Neural cell (in vitro differentiated cells): ENCODE measurements at regions not wholly inside any gene's neighbourhood (a gene's known extent, or its start where the extent isn't known, plus 50 kb on each side); places are given as distances from the start of the nearest gene placed in this dataset.

ENCODE experiments used
- H2AFZ ChIP-seq: fragments of 200-600, 300-800 bp; sonication (generic), shearing (Covaris generic); 2 replicates; pipeline ENCODE4 v1.6.0; 2014; ENCODE audit warnings: low read depth, mild to moderate bottlenecking, antibody characterized with exemption, low read length, moderate library complexity
- H3F3A ChIP-seq: fragments of 200-600 bp; shearing (Covaris generic); 2 replicates; pipeline ENCODE4 v1.6.1; 2016; ENCODE audit warnings: mild to moderate bottlenecking, moderate library complexity, mixed read lengths, antibody characterized with exemption, low read length; ENCODE audit not compliant: insufficient read depth, poor library complexity, severe bottlenecking
- H3K27ac ChIP-seq: fragments of 200-600, 300-800 bp; sonication (generic), shearing (Covaris generic); 2 replicates; pipeline ENCODE4 v1.5.1; 2014; ENCODE audit warnings: mild to moderate bottlenecking, low read length, moderate library complexity
- H3K27me3 ChIP-seq: fragments of 300-800, 200-600 bp; sonication (generic), shearing (Covaris generic); 2 replicates; pipeline ENCODE4 v1.6.0; 2014; ENCODE audit warnings: mild to moderate bottlenecking, low read depth, low read length, moderate library complexity; ENCODE audit not compliant: insufficient read depth
- H3K36me3 ChIP-seq: fragments of 300-800, 200-600 bp; sonication (generic), shearing (Covaris generic); 2 replicates; pipeline ENCODE4 v1.5.1; 2014; ENCODE audit warnings: mild to moderate bottlenecking, antibody characterized with exemption, low read length, moderate library complexity; ENCODE audit not compliant: insufficient read depth
- H3K4me2 ChIP-seq: fragments of 300-800, 200-600 bp; sonication (generic), shearing (Covaris generic); 2 replicates; pipeline ENCODE4 v1.6.0; 2014; ENCODE audit warnings: mild to moderate bottlenecking, low read length
- H3K4me3 ChIP-seq: fragments of 300-800, 200-600 bp; sonication (generic), shearing (Covaris generic); 2 replicates; pipeline ENCODE4 v1.5.1; 2014; ENCODE audit warnings: mild to moderate bottlenecking, low read length, moderate library complexity
- H3K79me2 ChIP-seq: fragments of 200-600 bp; shearing (Covaris generic); replicated peaks from 2 replicates; pipeline ENCODE4 v1.6.0; 2014; ENCODE audit warnings: mild to moderate bottlenecking, low read length, moderate library complexity; ENCODE audit not compliant: insufficient read depth
- H3K9ac ChIP-seq: fragments of 300-800, 200-600 bp; sonication (generic), shearing (Covaris generic); 2 replicates; pipeline ENCODE4 v1.6.1; 2016; ENCODE audit warnings: mild to moderate bottlenecking, low read length, mixed read lengths
- H3K9me2 ChIP-seq: fragments of 200-600 bp; shearing (Covaris generic); 2 replicates; pipeline ENCODE4 v1.6.1; 2016; ENCODE audit warnings: mild to moderate bottlenecking, low read length, mixed read lengths; ENCODE audit not compliant: insufficient read depth
- H3K9me3 ChIP-seq: fragments of 200-600, 300-800 bp; sonication (generic), shearing (Covaris generic); 2 replicates; pipeline ENCODE4 v1.6.1; 2016; ENCODE audit warnings: mild to moderate bottlenecking, mixed run types, low read length, moderate library complexity, mixed read lengths
- H4K20me1 ChIP-seq: fragments of 200-600 bp; shearing (Covaris generic); 2 replicates; pipeline ENCODE4 v1.6.1; 2016; ENCODE audit warnings: mild to moderate bottlenecking, mixed run types; ENCODE audit not compliant: insufficient read depth
- EP300 ChIP-seq: fragments of 450-650 bp; conservative IDR thresholded peaks from 2 replicates; pipeline ENCODE4 v1.6.1; 2014; ENCODE audit warnings: antibody characterized with exemption, mild to moderate bottlenecking, moderate library complexity; ENCODE audit not compliant: poor library complexity, severe bottlenecking
- EZH2 ChIP-seq: fragments of 200-600, 300-800 bp; shearing (Covaris generic), sonication (generic); IDR thresholded peaks from 2 replicates; pipeline ENCODE4 v1.6.1; 2014; ENCODE audit warnings: antibody characterized with exemption, low read length, borderline replicate concordance, mild to moderate bottlenecking; ENCODE audit not compliant: insufficient read depth, poor library complexity, severe bottlenecking
- MXI1 ChIP-seq: fragments of 450-650 bp; conservative IDR thresholded peaks from 2 replicates; pipeline ENCODE4 v1.6.1; 2014; ENCODE audit warnings: antibody characterized with exemption, mild to moderate bottlenecking; ENCODE audit not compliant: poor library complexity, severe bottlenecking
- POLR2AphosphoS5 ChIP-seq: IDR thresholded peaks from 2 replicates; pipeline ENCODE4 v1.6.1; 2012
- RAD21 ChIP-seq: fragments of 450-650 bp; conservative IDR thresholded peaks from 2 replicates; pipeline ENCODE4 v1.6.1; 2014; ENCODE audit warnings: antibody characterized with exemption, mild to moderate bottlenecking, moderate library complexity
- SMC3 ChIP-seq: fragments of 450-650 bp; conservative IDR thresholded peaks from 2 replicates; pipeline ENCODE4 v1.6.1; 2014; ENCODE audit warnings: antibody characterized with exemption, mild to moderate bottlenecking, moderate library complexity; ENCODE audit not compliant: poor library complexity
- TAF1 ChIP-seq: IDR thresholded peaks from 2 replicates; pipeline ENCODE4 v1.6.1; 2012; ENCODE audit warnings: low read depth
- TF ChIP-seq, protein P1 (sequence below): fragments of 450-650 bp; IDR thresholded peaks from 2 replicates; pipeline ENCODE4 v1.5.1; 2014; ENCODE audit warnings: antibody characterized with exemption, mild to moderate bottlenecking, moderate library complexity; ENCODE audit not compliant: poor library complexity, severe bottlenecking
- TF ChIP-seq, protein P2 (sequence below): IDR thresholded peaks from 2 replicates; pipeline ENCODE4 v1.6.1; 2012; ENCODE audit warnings: borderline replicate concordance

DNA sequence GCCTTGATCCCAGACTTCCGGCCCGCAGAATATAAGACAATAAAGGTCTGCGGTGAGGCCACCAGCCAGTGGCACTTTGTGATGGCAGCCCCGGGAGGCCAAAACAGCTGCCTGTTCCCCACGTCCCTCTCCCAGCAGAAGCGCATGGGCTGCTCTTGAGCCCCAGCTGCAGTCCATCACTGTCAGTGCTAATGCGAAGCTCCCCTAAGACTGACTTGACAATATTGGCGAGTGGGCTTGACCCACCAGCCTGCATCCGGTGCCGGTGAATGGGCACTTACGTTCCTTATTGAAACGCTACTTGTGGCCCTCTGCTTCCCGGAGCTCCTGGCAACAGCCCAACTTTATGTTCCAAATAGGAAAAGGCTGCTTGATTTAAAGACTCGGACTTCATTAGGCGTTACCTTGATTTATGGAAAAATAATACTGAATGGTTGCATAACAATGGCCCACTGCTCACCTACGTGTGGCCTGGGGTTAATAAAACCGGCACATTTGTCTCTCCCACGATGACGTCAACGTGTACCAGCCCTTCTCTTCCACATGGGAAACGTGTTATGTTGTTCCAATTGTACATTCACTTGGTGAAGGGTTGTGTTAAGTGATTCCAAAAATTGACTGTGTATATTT lies 93.4 kb upstream of the SEPTIN5 start:
- TF ChIP-seq SMC3 (no peak), RAD21 (no peak), TAF1 (no peak), EP300 (no peak), EZH2 (no peak), MXI1 (no peak), POLR2AphosphoS5 (no peak)
- TF ChIP-seq, protein P1, sequence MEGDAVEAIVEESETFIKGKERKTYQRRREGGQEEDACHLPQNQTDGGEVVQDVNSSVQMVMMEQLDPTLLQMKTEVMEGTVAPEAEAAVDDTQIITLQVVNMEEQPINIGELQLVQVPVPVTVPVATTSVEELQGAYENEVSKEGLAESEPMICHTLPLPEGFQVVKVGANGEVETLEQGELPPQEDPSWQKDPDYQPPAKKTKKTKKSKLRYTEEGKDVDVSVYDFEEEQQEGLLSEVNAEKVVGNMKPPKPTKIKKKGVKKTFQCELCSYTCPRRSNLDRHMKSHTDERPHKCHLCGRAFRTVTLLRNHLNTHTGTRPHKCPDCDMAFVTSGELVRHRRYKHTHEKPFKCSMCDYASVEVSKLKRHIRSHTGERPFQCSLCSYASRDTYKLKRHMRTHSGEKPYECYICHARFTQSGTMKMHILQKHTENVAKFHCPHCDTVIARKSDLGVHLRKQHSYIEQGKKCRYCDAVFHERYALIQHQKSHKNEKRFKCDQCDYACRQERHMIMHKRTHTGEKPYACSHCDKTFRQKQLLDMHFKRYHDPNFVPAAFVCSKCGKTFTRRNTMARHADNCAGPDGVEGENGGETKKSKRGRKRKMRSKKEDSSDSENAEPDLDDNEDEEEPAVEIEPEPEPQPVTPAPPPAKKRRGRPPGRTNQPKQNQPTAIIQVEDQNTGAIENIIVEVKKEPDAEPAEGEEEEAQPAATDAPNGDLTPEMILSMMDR: no peak
- TF ChIP-seq, protein P2, sequence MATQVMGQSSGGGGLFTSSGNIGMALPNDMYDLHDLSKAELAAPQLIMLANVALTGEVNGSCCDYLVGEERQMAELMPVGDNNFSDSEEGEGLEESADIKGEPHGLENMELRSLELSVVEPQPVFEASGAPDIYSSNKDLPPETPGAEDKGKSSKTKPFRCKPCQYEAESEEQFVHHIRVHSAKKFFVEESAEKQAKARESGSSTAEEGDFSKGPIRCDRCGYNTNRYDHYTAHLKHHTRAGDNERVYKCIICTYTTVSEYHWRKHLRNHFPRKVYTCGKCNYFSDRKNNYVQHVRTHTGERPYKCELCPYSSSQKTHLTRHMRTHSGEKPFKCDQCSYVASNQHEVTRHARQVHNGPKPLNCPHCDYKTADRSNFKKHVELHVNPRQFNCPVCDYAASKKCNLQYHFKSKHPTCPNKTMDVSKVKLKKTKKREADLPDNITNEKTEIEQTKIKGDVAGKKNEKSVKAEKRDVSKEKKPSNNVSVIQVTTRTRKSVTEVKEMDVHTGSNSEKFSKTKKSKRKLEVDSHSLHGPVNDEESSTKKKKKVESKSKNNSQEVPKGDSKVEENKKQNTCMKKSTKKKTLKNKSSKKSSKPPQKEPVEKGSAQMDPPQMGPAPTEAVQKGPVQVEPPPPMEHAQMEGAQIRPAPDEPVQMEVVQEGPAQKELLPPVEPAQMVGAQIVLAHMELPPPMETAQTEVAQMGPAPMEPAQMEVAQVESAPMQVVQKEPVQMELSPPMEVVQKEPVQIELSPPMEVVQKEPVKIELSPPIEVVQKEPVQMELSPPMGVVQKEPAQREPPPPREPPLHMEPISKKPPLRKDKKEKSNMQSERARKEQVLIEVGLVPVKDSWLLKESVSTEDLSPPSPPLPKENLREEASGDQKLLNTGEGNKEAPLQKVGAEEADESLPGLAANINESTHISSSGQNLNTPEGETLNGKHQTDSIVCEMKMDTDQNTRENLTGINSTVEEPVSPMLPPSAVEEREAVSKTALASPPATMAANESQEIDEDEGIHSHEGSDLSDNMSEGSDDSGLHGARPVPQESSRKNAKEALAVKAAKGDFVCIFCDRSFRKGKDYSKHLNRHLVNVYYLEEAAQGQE: no peak
- H3K9ac ChIP-seq: no peak overlapping the region
- H2AFZ ChIP-seq: no peak overlapping the region
- no peaks in the 10 kb centered on the region for H3K9me3 ChIP-seq
- no peaks in the 10 kb centered on the region for H3K36me3 ChIP-seq
- no peak overlapping the region for H3K4me2 ChIP-seq
- no peak overlapping the region for H3K27ac ChIP-seq
- no peaks in the 10 kb centered on the region for H3K27me3 ChIP-seq
- H3K79me2 ChIP-seq: no peaks in the 10 kb centered on the region
- no peak overlapping the region for H3K4me3 ChIP-seq
- no peaks in the 10 kb centered on the region for H3K9me2 ChIP-seq
- H4K20me1 ChIP-seq: no peaks in the 10 kb centered on the region
- no peaks in the 10 kb centered on the region for H3F3A ChIP-seq

DNA sequence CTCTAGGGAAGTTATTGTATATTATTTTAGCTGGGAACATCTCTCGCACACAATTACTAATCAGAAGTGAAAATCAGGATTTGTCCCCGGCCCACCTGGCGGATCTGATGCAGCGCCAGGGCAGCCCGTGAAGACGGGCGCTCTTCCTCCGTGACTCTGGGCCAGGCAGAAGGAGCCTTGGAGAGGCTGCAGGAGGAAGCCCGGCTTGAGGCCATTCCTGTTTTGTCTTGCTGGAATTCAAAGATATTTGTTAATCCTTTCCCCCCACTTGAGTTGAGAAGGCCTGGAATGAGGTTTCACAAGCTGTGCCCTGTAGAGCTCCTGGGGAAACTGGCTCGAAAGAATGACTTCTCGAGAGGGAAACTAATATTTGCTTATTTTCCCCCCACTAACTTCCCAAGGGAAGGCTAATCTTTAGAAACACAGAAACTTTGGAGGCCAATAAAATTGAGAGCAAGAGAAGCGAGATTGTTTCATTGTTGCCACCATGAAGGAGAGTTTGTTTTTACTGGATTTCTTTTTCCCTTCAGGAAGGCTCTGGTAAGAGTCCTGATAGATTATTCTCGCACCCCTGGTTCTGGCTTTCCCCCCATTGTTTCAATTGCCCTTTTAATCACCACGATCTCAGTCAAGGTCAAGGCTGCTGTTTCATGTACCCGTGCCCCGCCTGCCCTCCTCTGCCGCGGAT lies 92.8 kb upstream of the SEPTIN5 start:
- Histone ChIP-seq H3K9me2 (no peaks in the 10 kb centered on the region), H3K9me3 (no peaks in the 10 kb centered on the region), H3K4me2 (no peak overlapping the region), H3K79me2 (no peaks in the 10 kb centered on the region), H2AFZ (no peak overlapping the region), H3K9ac (no peak overlapping the region), H3K27me3 (no peaks in the 10 kb centered on the region), H3K36me3 (no peaks in the 10 kb centered on the region), H4K20me1 (no peaks in the 10 kb centered on the region), H3F3A (no peaks in the 10 kb centered on the region), H3K27ac (no peak overlapping the region), H3K4me3 (no peak overlapping the region)
- no peak for TF ChIP-seq MXI1
- no peak for TF ChIP-seq EP300
- TF ChIP-seq POLR2AphosphoS5: no peak
- TF ChIP-seq RAD21: no peak
- TF ChIP-seq, protein P1: no peak
- no peak for TF ChIP-seq TAF1
